ENCODE measurements at regions not wholly inside any gene's neighbourhood (a gene's known extent, or its start where the extent isn't known, plus 50 kb on each side); places are given as distances from the start of the nearest gene placed in this dataset.
"Not testable (repeated sequence)": the region's sequence is repeated elsewhere in the genome, so short reads cannot be mapped to it uniquely, and the experiment has no call there.

- H3K27me3 Mint-ChIP-seq; H3K4me1 Mint-ChIP-seq; H3K4me3 Mint-ChIP-seq; H3K9me3 Mint-ChIP-seq; DNase-seq; H3K27ac Mint-ChIP-seq; H3K9me3 ChIP-seq (ENCODE audit: low read length); H3K36me3 Mint-ChIP-seq; H3K27me3 ChIP-seq (ENCODE audit: insufficient read depth, low read length, poor library complexity, severe bottlenecking); CTCF ChIA-PET; H3K4me3 ChIP-seq (ENCODE audit: low read length); POLR2A ChIA-PET; H3K36me3 ChIP-seq (ENCODE audit: insufficient read depth, low read length); H3K27ac ChIP-seq (ENCODE audit: low read depth, low read length); H3K4me1 ChIP-seq (ENCODE audit: insufficient read depth, low read length): not testable (repeated sequence)
Measured at GRCh38 chr4:118516107-118516506, 163.3 kb upstream of the PRSS12 start.

GRCh38 chr4:118530107-118530506, 155.1 kb upstream of the METTL14 start:
- H3K4me1 ChIP-seq (ENCODE audit: insufficient read depth, low read length); H3K4me3 ChIP-seq (ENCODE audit: low read length); H3K27ac ChIP-seq (ENCODE audit: low read depth, low read length); H3K27me3 Mint-ChIP-seq; H3K36me3 Mint-ChIP-seq; H3K4me3 Mint-ChIP-seq; H3K9me3 ChIP-seq (ENCODE audit: low read length); H3K27ac Mint-ChIP-seq; DNase-seq; H3K9me3 Mint-ChIP-seq; CTCF ChIA-PET; H3K27me3 ChIP-seq (ENCODE audit: insufficient read depth, low read length, poor library complexity, severe bottlenecking); POLR2A ChIA-PET; H3K36me3 ChIP-seq (ENCODE audit: insufficient read depth, low read length); H3K4me1 Mint-ChIP-seq: not testable (repeated sequence)

GRCh38 chr4:118531947-118532346, 153.2 kb upstream of the METTL14 start:
- CTCF ChIA-PET; H3K36me3 ChIP-seq (ENCODE audit: insufficient read depth, low read length); H3K9me3 ChIP-seq (ENCODE audit: low read length); H3K4me3 ChIP-seq (ENCODE audit: low read length); H3K4me1 Mint-ChIP-seq; H3K27me3 Mint-ChIP-seq; H3K27me3 ChIP-seq (ENCODE audit: insufficient read depth, low read length, poor library complexity, severe bottlenecking); H3K4me3 Mint-ChIP-seq; H3K27ac Mint-ChIP-seq; H3K36me3 Mint-ChIP-seq; H3K4me1 ChIP-seq (ENCODE audit: insufficient read depth, low read length); H3K9me3 Mint-ChIP-seq; POLR2A ChIA-PET; DNase-seq; H3K27ac ChIP-seq (ENCODE audit: low read depth, low read length): not testable (repeated sequence)

- H3K27me3 Mint-ChIP-seq, H3K9me3 Mint-ChIP-seq, CTCF ChIA-PET: not testable (repeated sequence)
Measured at GRCh38 chr4:118535788-118536187, 149.4 kb upstream of the METTL14 start.

GRCh38 chr4:118539412-118540077, 145.6 kb upstream of the METTL14 start:
- POLR2A ChIA-PET; H3K27me3 Mint-ChIP-seq; H3K27ac Mint-ChIP-seq; H3K27me3 ChIP-seq (ENCODE audit: insufficient read depth, low read length, poor library complexity, severe bottlenecking); H3K4me1 ChIP-seq (ENCODE audit: insufficient read depth, low read length); H3K27ac ChIP-seq (ENCODE audit: low read depth, low read length); H3K9me3 ChIP-seq (ENCODE audit: low read length); H3K36me3 ChIP-seq (ENCODE audit: insufficient read depth, low read length); DNase-seq; H3K4me3 ChIP-seq (ENCODE audit: low read length); H3K9me3 Mint-ChIP-seq; H3K4me3 Mint-ChIP-seq; H3K4me1 Mint-ChIP-seq; H3K36me3 Mint-ChIP-seq; CTCF ChIA-PET: not testable (repeated sequence)

More at GRCh38 chr4:118535788-118536187, 149.4 kb upstream of the METTL14 start:
- H3K4me1 ChIP-seq (ENCODE audit: insufficient read depth, low read length); H3K9me3 ChIP-seq (ENCODE audit: low read length); H3K27me3 ChIP-seq (ENCODE audit: insufficient read depth, low read length, poor library complexity, severe bottlenecking); H3K36me3 ChIP-seq (ENCODE audit: insufficient read depth, low read length); H3K4me3 Mint-ChIP-seq; H3K36me3 Mint-ChIP-seq; H3K4me1 Mint-ChIP-seq; DNase-seq; H3K27ac Mint-ChIP-seq; H3K4me3 ChIP-seq (ENCODE audit: low read length); POLR2A ChIA-PET; H3K27ac ChIP-seq (ENCODE audit: low read depth, low read length): not testable (repeated sequence)

- H3K4me1 Mint-ChIP-seq; H3K4me3 Mint-ChIP-seq; H3K36me3 ChIP-seq (ENCODE audit: insufficient read depth, low read length); H3K9me3 Mint-ChIP-seq; H3K27me3 ChIP-seq (ENCODE audit: insufficient read depth, low read length, poor library complexity, severe bottlenecking); POLR2A ChIA-PET; H3K36me3 Mint-ChIP-seq; H3K27ac ChIP-seq (ENCODE audit: low read depth, low read length); H3K9me3 ChIP-seq (ENCODE audit: low read length); CTCF ChIA-PET; H3K27ac Mint-ChIP-seq; H3K4me3 ChIP-seq (ENCODE audit: low read length); DNase-seq; H3K4me1 ChIP-seq (ENCODE audit: insufficient read depth, low read length): not testable (repeated sequence)
- H3K27me3 Mint-ChIP-seq: peaks cover 4 to 16% of the 10 kb centered on the region in 2 donors
Measured at GRCh38 chr4:118556576-118556975, 128.6 kb upstream of the METTL14 start.

- Mint-ChIP-seq H3K27me3 (peaks cover 4 to 20% of the 10 kb centered on the region in 2 donors), H3K36me3 (no peaks in the 10 kb centered on the region), H3K4me1 (no peaks in the 10 kb centered on the region), H3K4me3 (no peak overlapping the region), H3K9me3 (no peaks in the 10 kb centered on the region), H3K27ac (no peak overlapping the region)
- no peaks in the 10 kb centered on the region for H3K9me3 ChIP-seq (ENCODE audit: low read length)
- no peaks in the 10 kb centered on the region for H3K36me3 ChIP-seq (ENCODE audit: insufficient read depth, low read length)
- H3K27me3 ChIP-seq (ENCODE audit: insufficient read depth, low read length, poor library complexity, severe bottlenecking): no peaks in the 10 kb centered on the region
- H3K4me3 ChIP-seq (ENCODE audit: low read length): no peak overlapping the region
- DNase-seq: no peak
- no peaks in the 10 kb centered on the region for H3K4me1 ChIP-seq (ENCODE audit: insufficient read depth, low read length)
- ChIA-PET CTCF (no interaction called here), POLR2A (no interaction called here)
- H3K27ac ChIP-seq (ENCODE audit: low read depth, low read length): no peak overlapping the region
Measured at GRCh38 chr4:118557298-118557851, 127.8 kb upstream of the METTL14 start.

GRCh38 chr4:118558188-118558587, 127.0 kb upstream of the METTL14 start:
- H3K9me3 Mint-ChIP-seq; H3K4me1 ChIP-seq (ENCODE audit: insufficient read depth, low read length); H3K36me3 Mint-ChIP-seq; CTCF ChIA-PET; DNase-seq; H3K27me3 ChIP-seq (ENCODE audit: insufficient read depth, low read length, poor library complexity, severe bottlenecking); H3K36me3 ChIP-seq (ENCODE audit: insufficient read depth, low read length); H3K9me3 ChIP-seq (ENCODE audit: low read length); POLR2A ChIA-PET; H3K4me1 Mint-ChIP-seq; H3K27ac ChIP-seq (ENCODE audit: low read depth, low read length); H3K4me3 Mint-ChIP-seq; H3K4me3 ChIP-seq (ENCODE audit: low read length); H3K27ac Mint-ChIP-seq: not testable (repeated sequence)
- peaks cover 7 to 17% of the 10 kb centered on the region in 2 donors for H3K27me3 Mint-ChIP-seq

GRCh38 chr4:118561559-118561958, 123.6 kb upstream of the METTL14 start:
- H3K4me3 Mint-ChIP-seq; H3K4me1 Mint-ChIP-seq; DNase-seq; H3K36me3 Mint-ChIP-seq; H3K27ac ChIP-seq (ENCODE audit: low read depth, low read length); H3K4me3 ChIP-seq (ENCODE audit: low read length); H3K4me1 ChIP-seq (ENCODE audit: insufficient read depth, low read length); H3K36me3 ChIP-seq (ENCODE audit: insufficient read depth, low read length); H3K9me3 ChIP-seq (ENCODE audit: low read length); H3K27ac Mint-ChIP-seq; CTCF ChIA-PET; H3K9me3 Mint-ChIP-seq; POLR2A ChIA-PET; H3K27me3 ChIP-seq (ENCODE audit: insufficient read depth, low read length, poor library complexity, severe bottlenecking): not testable (repeated sequence)
- peaks cover 7 to 19% of the 10 kb centered on the region in 2 donors for H3K27me3 Mint-ChIP-seq
